ENCODE measurements at regions not wholly inside any gene's neighbourhood (a gene's known extent, or its start where the extent isn't known, plus 50 kb on each side); places are given as distances from the start of the nearest gene placed in this dataset.
A peak's percentile ranks its signal among the peaks of the same experiment; 100 is the strongest.

DNA sequence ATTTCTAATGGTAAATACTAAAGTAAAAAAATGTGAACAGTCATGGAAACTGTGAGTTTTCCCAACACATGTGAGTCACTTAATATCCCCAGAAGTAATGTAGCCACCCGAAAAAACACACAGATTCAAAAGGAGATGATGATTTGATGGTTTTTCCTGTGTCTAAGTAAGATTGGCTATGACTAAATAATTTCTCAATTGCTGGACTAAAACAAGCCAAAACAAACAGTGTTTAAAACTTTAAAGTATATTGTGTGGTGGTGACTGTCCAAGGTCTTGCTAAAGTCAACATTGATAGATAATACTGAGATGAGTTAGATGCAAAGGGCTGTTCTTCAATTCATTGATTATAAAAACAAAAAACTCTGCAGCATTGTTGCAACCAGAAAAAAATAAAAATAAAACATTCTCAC, 89.6 kb upstream of the SOX5 start (continued):
- TF ChIP-seq AHDC1 (CRISPR knock-in tag; IDR thresholded peaks at IDR 0.05; ENCODE audit: borderline replicate concordance): peak; percentile 80; the same call in 1 of the 2 replicates
- peak; percentile 80 for TF ChIP-seq FOXP4 (CRISPR knock-in tag; IDR thresholded peaks at IDR 0.05)
- peak; percentile 77 for TF ChIP-seq MED1 (CRISPR knock-in tag; IDR thresholded peaks at IDR 0.05)
- no peak for TF ChIP-seq ZNF562 (CRISPR knock-in tag; IDR thresholded peaks at IDR 0.05; ENCODE audit: borderline replicate concordance)
- TF ChIP-seq TBX3 (IDR thresholded peaks at IDR 0.05; ENCODE audit: borderline replicate concordance): peak; percentile 74; the same call in 1 of the 2 replicates
- TF ChIP-seq NR2F6 (IDR thresholded peaks at IDR 0.05): peak; percentile 56; the same call in 1 of the 2 replicates
- peak; percentile 56 for TF ChIP-seq NR2F6 (CRISPR knock-in tag; IDR thresholded peaks at IDR 0.05)
- no peak for TF ChIP-seq SP140L (CRISPR knock-in tag; IDR thresholded peaks at IDR 0.05; ENCODE audit: borderline replicate concordance)
- TF ChIP-seq KAT8 (CRISPR knock-in tag; IDR thresholded peaks at IDR 0.05): 0 out of 2 replicates have a peak, but pooled peaks have one; percentile 43
- TF ChIP-seq DPF2 (CRISPR knock-in tag; IDR thresholded peaks at IDR 0.05; ENCODE audit: borderline replicate concordance, low read depth): peak; percentile 68; the same call in 1 of the 2 replicates
- TF ChIP-seq KLF16 (CRISPR knock-in tag; IDR thresholded peaks at IDR 0.05): peak in 1 of 2 experiments; percentile 68; a peak in 1 of 4 replicates
- no peak for TF ChIP-seq HNRNPUL1 (IDR thresholded peaks at IDR 0.05; ENCODE audit: low read depth, low read length)
- peak; percentile 19; the same call in 1 of the 2 replicates for TF ChIP-seq ZMYM4 (CRISPR knock-in tag; IDR thresholded peaks at IDR 0.05)
- TF ChIP-seq SOX6 (IDR thresholded peaks at IDR 0.05): no peak
- peak; percentile 91 for TF ChIP-seq SOX6 (CRISPR knock-in tag; IDR thresholded peaks at IDR 0.05)
- TF ChIP-seq ZKSCAN8 (CRISPR knock-in tag; IDR thresholded peaks at IDR 0.05; ENCODE audit: borderline replicate concordance): peak; percentile 62; the same call in 1 of the 2 replicates
- peak; percentile 72 for TF ChIP-seq NFE2L2 (IDR thresholded peaks at IDR 0.05; ENCODE audit: low read length)
- no peak for TF ChIP-seq STAG1 (CRISPR knock-in tag; IDR thresholded peaks at IDR 0.05)
- peak; percentile 45; the same call in 1 of the 2 replicates for TF ChIP-seq ZGPAT (CRISPR knock-in tag; IDR thresholded peaks at IDR 0.05)
- TF ChIP-seq, protein P1, sequence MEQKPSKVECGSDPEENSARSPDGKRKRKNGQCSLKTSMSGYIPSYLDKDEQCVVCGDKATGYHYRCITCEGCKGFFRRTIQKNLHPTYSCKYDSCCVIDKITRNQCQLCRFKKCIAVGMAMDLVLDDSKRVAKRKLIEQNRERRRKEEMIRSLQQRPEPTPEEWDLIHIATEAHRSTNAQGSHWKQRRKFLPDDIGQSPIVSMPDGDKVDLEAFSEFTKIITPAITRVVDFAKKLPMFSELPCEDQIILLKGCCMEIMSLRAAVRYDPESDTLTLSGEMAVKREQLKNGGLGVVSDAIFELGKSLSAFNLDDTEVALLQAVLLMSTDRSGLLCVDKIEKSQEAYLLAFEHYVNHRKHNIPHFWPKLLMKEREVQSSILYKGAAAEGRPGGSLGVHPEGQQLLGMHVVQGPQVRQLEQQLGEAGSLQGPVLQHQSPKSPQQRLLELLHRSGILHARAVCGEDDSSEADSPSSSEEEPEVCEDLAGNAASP (CRISPR knock-in tag; IDR thresholded peaks at IDR 0.05; ENCODE audit: borderline replicate concordance): 0 out of 2 replicates have a peak, but pooled peaks have one; percentile 45

All from HepG2 (cell line).